Endodermal cell (in vitro differentiated cells): ENCODE measurements at regions not wholly inside any gene's neighbourhood (a gene's known extent, or its start where the extent isn't known, plus 50 kb on each side); places are given as distances from the start of the nearest gene placed in this dataset.

ENCODE experiments used
- DNase-seq: peaks from one replicate; pipeline ENCODE4 v3.0.0-alpha.2; 2017
- H3K27ac ChIP-seq: 2 replicates; pipeline ENCODE4 v1.5.1; 2013; ENCODE audit warnings: mild to moderate bottlenecking, low read depth, low read length, moderate library complexity
- H3K27me3 ChIP-seq: 2 replicates; pipeline ENCODE4 v1.6.1; 2013; ENCODE audit warnings: mild to moderate bottlenecking, low read length, moderate library complexity; ENCODE audit not compliant: insufficient read depth, control insufficient read depth, poor library complexity, severe bottlenecking
- H3K36me3 ChIP-seq: 2 replicates; pipeline ENCODE4 v1.7.0; 2013; ENCODE audit warnings: mild to moderate bottlenecking, low read length, moderate library complexity; ENCODE audit not compliant: control insufficient read depth, insufficient read depth
- H3K4me1 ChIP-seq: one replicate; pipeline ENCODE4 v1.7.0; 2013; ENCODE audit warnings: low read length; ENCODE audit not compliant: control insufficient read depth, insufficient read depth
- H3K4me3 ChIP-seq: 2 replicates; pipeline ENCODE4 v1.5.1; 2013; ENCODE audit warnings: mild to moderate bottlenecking, low read length, moderate library complexity
- H3K9ac ChIP-seq: 2 replicates; pipeline ENCODE4 v1.6.1; 2013; ENCODE audit warnings: mild to moderate bottlenecking, low read length, moderate library complexity; ENCODE audit not compliant: poor library complexity, severe bottlenecking; ENCODE audit errors: extremely low read depth
- H3K9me3 ChIP-seq: 2 replicates; pipeline ENCODE4 v1.6.1; 2013; ENCODE audit warnings: mild to moderate bottlenecking, low read length, moderate library complexity; ENCODE audit not compliant: control insufficient read depth
- H3K27ac Mint-ChIP-seq: 2 replicates; pipeline ENCODE4 v1.8.0; 2020; ENCODE audit warnings: mixed read lengths
- H3K27me3 Mint-ChIP-seq: 2 replicates; pipeline ENCODE4 v1.8.0; 2021; ENCODE audit warnings: mild to moderate bottlenecking, mixed read lengths; ENCODE audit not compliant: insufficient read depth
- H3K36me3 Mint-ChIP-seq: 2 replicates; pipeline ENCODE4 v1.8.0; 2020; ENCODE audit warnings: low read depth, mixed read lengths
- H3K4me1 Mint-ChIP-seq: 2 replicates; pipeline ENCODE4 v1.8.0; 2020; ENCODE audit warnings: mixed read lengths
- H3K4me3 Mint-ChIP-seq: 2 replicates; pipeline ENCODE4 v1.8.0; 2020; ENCODE audit warnings: mild to moderate bottlenecking, moderate library complexity, mixed read lengths
- H3K9me3 Mint-ChIP-seq: 2 replicates; pipeline ENCODE4 v1.8.0; 2020; ENCODE audit warnings: mild to moderate bottlenecking, mixed read lengths
- WGBS, 2 experiments: methylation state at CpG; one replicate each; pipeline versions ENCODE4 v1.1.5 to v1.1.7; 2013; ENCODE audit warnings: missing lambda C conversion rate in 2 of 2, mixed read lengths in 1 of 2; ENCODE audit not compliant: insufficient coverage in 1 of 2, insufficient read length in 1 of 2; 5-methylcytosine and 5-hydroxymethylcytosine counted together
- TF ChIP-seq, protein P1 (sequence below): fragments of 200-600 bp; sonication (generic); conservative IDR thresholded peaks from 2 replicates; pipeline ENCODE4 v1.5.0; 2021; ENCODE audit warnings: antibody characterized with exemption, mild to moderate bottlenecking

DNA sequence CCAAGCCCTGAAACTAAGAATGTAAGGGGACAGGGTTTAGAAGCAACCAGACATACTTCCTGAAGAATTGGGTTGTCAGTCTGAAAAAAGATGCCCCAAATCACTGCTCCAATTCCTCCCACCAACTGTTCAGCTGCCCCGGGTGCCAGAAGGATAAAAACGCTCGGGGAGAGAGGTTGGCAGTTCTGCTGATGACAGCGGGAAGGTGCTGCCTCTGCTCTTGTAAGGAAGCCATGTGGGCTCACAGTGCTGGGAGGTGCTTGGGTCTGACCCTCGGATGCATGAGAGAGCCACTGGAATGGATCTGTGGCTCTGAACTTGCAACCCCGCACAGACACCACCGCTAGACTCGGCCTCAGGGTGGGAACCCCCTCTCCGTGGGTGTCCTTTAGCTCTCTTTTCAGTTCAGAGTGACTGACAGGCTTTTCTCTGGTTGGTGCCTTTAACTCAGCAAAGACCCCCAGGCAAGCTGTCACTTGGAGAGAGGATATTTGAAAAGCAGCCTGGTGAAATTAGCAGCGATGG, 364.8 kb upstream of the RBFOX1 start:
- H3K9me3 Mint-ChIP-seq = no peaks in the 10 kb centered on the region

DNA sequence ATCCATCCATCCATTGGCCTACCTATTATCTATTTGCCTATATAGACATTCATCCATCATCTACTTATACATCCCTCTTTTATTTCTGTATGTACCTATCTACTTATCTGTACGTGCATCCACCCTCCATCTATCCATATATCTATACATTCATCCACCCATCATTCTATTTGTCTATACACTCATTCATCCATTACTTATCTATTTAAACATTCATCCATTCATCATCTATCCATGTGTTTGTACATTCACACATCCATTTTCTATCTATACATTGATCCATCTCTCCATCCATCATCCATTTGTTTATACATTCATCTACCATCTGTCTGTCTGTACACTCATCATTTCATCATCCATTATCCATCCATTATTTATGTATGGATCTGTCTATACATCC, 365.7 kb upstream of the RBFOX1 start:
- Mint-ChIP-seq H3K4me1 (peaks cover 6% of the 10 kb centered on the region), H3K9me3 (no peaks in the 10 kb centered on the region), H3K27me3 (peaks cover 60% of the 10 kb centered on the region), H3K36me3 (no peaks in the 10 kb centered on the region), H3K27ac (no peak overlapping the region), H3K4me3 (no peak overlapping the region)
- H3K9ac ChIP-seq = no peak overlapping the region
- DNase-seq = no peak
- H3K9me3 ChIP-seq = no peaks in the 10 kb centered on the region
- no peaks in the 10 kb centered on the region for H3K36me3 ChIP-seq
- no peak overlapping the region for H3K27ac ChIP-seq
- H3K4me3 ChIP-seq = no peak overlapping the region
- WGBS, 2 experiments = 91 to 96% methylated on average over 1 of the region's 1 CpG
- H3K27me3 ChIP-seq = peaks cover 43% of the 10 kb centered on the region
- peaks cover 5% of the 10 kb centered on the region for H3K4me1 ChIP-seq
- TF ChIP-seq, protein P1, sequence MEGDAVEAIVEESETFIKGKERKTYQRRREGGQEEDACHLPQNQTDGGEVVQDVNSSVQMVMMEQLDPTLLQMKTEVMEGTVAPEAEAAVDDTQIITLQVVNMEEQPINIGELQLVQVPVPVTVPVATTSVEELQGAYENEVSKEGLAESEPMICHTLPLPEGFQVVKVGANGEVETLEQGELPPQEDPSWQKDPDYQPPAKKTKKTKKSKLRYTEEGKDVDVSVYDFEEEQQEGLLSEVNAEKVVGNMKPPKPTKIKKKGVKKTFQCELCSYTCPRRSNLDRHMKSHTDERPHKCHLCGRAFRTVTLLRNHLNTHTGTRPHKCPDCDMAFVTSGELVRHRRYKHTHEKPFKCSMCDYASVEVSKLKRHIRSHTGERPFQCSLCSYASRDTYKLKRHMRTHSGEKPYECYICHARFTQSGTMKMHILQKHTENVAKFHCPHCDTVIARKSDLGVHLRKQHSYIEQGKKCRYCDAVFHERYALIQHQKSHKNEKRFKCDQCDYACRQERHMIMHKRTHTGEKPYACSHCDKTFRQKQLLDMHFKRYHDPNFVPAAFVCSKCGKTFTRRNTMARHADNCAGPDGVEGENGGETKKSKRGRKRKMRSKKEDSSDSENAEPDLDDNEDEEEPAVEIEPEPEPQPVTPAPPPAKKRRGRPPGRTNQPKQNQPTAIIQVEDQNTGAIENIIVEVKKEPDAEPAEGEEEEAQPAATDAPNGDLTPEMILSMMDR = no peak

More for the DNA sequence above, 364.8 kb upstream of the RBFOX1 start:
- H3K4me3 Mint-ChIP-seq = no peak overlapping the region
- Histone ChIP-seq H3K36me3 (no peaks in the 10 kb centered on the region), H3K27ac (no peak overlapping the region), H3K4me3 (no peak overlapping the region), H3K9ac (no peak overlapping the region), H3K27me3 (peaks cover 40% of the 10 kb centered on the region), H3K4me1 (peaks cover 5% of the 10 kb centered on the region), H3K9me3 (no peaks in the 10 kb centered on the region)
- peaks cover 56% of the 10 kb centered on the region for H3K27me3 Mint-ChIP-seq
- H3K4me1 Mint-ChIP-seq = peaks cover 6% of the 10 kb centered on the region
- whole genome bisulfite sequencing, 2 experiments = 28 to 55% methylated on average over 6 to 10 of the region's 10 CpGs
- H3K27ac Mint-ChIP-seq = no peak overlapping the region
- no peak for DNase-seq
- TF ChIP-seq, protein P1 = no peak
- H3K36me3 Mint-ChIP-seq = no peaks in the 10 kb centered on the region

DNA sequence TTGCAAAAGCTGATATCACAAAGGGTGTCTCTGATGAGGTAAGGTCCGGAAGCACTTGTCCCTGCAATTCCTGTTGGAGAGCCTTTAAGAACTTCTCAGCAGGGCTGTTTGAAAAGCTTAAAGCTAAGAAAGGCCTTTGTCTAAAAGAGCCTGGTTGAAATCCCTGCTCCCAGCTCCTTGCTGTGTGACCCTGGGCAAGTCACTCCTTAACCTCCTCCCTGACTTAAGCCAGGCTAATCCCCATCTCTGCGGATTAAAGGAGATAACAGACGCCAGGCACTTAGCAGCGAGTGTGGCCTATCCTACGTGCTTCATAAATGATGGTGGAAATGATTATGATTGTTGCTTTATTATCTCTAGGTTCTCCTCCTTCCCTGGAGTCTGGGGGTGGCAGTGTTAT, 368.0 kb upstream of the RBFOX1 start:
- H3K27ac ChIP-seq = no peak overlapping the region
- Mint-ChIP-seq H3K4me3 (no peak overlapping the region), H3K36me3 (no peaks in the 10 kb centered on the region), H3K27ac (peak overlapping the region; percentile 57), H3K9me3 (no peaks in the 10 kb centered on the region), H3K27me3 (peaks cover 57% of the 10 kb centered on the region), H3K4me1 (peaks cover 6% of the 10 kb centered on the region)
- no peaks in the 10 kb centered on the region for H3K36me3 ChIP-seq
- H3K4me3 ChIP-seq = no peak overlapping the region
- no peaks in the 10 kb centered on the region for H3K9me3 ChIP-seq
- WGBS, 2 experiments = 36 to 41% methylated on average over 1 to 5 of the region's 5 CpGs
- TF ChIP-seq, protein P1 = no peak
- no peak overlapping the region for H3K9ac ChIP-seq
- H3K27me3 ChIP-seq = peaks cover 43% of the 10 kb centered on the region
- peaks cover 5% of the 10 kb centered on the region for H3K4me1 ChIP-seq
- peak; percentile 75 for DNase-seq
